Neural cell (in vitro differentiated cells): ENCODE measurements at regions not wholly inside any gene's neighbourhood (a gene's known extent, or its start where the extent isn't known, plus 50 kb on each side); places are given as distances from the start of the nearest gene placed in this dataset.

ENCODE experiments used
- H2AFZ ChIP-seq: fragments of 200-600, 300-800 bp; sonication (generic), shearing (Covaris generic); 2 replicates; pipeline ENCODE4 v1.6.0; 2014; ENCODE audit warnings: low read depth, mild to moderate bottlenecking, antibody characterized with exemption, low read length, moderate library complexity
- H3F3A ChIP-seq: fragments of 200-600 bp; shearing (Covaris generic); 2 replicates; pipeline ENCODE4 v1.6.1; 2016; ENCODE audit warnings: mild to moderate bottlenecking, moderate library complexity, mixed read lengths, antibody characterized with exemption, low read length; ENCODE audit not compliant: insufficient read depth, poor library complexity, severe bottlenecking
- H3K27ac ChIP-seq: fragments of 200-600, 300-800 bp; sonication (generic), shearing (Covaris generic); 2 replicates; pipeline ENCODE4 v1.5.1; 2014; ENCODE audit warnings: mild to moderate bottlenecking, low read length, moderate library complexity
- H3K27me3 ChIP-seq: fragments of 300-800, 200-600 bp; sonication (generic), shearing (Covaris generic); 2 replicates; pipeline ENCODE4 v1.6.0; 2014; ENCODE audit warnings: mild to moderate bottlenecking, low read depth, low read length, moderate library complexity; ENCODE audit not compliant: insufficient read depth
- H3K36me3 ChIP-seq: fragments of 300-800, 200-600 bp; sonication (generic), shearing (Covaris generic); 2 replicates; pipeline ENCODE4 v1.5.1; 2014; ENCODE audit warnings: mild to moderate bottlenecking, antibody characterized with exemption, low read length, moderate library complexity; ENCODE audit not compliant: insufficient read depth
- H3K4me2 ChIP-seq: fragments of 300-800, 200-600 bp; sonication (generic), shearing (Covaris generic); 2 replicates; pipeline ENCODE4 v1.6.0; 2014; ENCODE audit warnings: mild to moderate bottlenecking, low read length
- H3K4me3 ChIP-seq: fragments of 300-800, 200-600 bp; sonication (generic), shearing (Covaris generic); 2 replicates; pipeline ENCODE4 v1.5.1; 2014; ENCODE audit warnings: mild to moderate bottlenecking, low read length, moderate library complexity
- H3K79me2 ChIP-seq: fragments of 200-600 bp; shearing (Covaris generic); replicated peaks from 2 replicates; pipeline ENCODE4 v1.6.0; 2014; ENCODE audit warnings: mild to moderate bottlenecking, low read length, moderate library complexity; ENCODE audit not compliant: insufficient read depth
- H3K9ac ChIP-seq: fragments of 300-800, 200-600 bp; sonication (generic), shearing (Covaris generic); 2 replicates; pipeline ENCODE4 v1.6.1; 2016; ENCODE audit warnings: mild to moderate bottlenecking, low read length, mixed read lengths
- H3K9me2 ChIP-seq: fragments of 200-600 bp; shearing (Covaris generic); 2 replicates; pipeline ENCODE4 v1.6.1; 2016; ENCODE audit warnings: mild to moderate bottlenecking, low read length, mixed read lengths; ENCODE audit not compliant: insufficient read depth
- H3K9me3 ChIP-seq: fragments of 200-600, 300-800 bp; sonication (generic), shearing (Covaris generic); 2 replicates; pipeline ENCODE4 v1.6.1; 2016; ENCODE audit warnings: mild to moderate bottlenecking, mixed run types, low read length, moderate library complexity, mixed read lengths
- H4K20me1 ChIP-seq: fragments of 200-600 bp; shearing (Covaris generic); 2 replicates; pipeline ENCODE4 v1.6.1; 2016; ENCODE audit warnings: mild to moderate bottlenecking, mixed run types; ENCODE audit not compliant: insufficient read depth
- EP300 ChIP-seq: fragments of 450-650 bp; conservative IDR thresholded peaks from 2 replicates; pipeline ENCODE4 v1.6.1; 2014; ENCODE audit warnings: antibody characterized with exemption, mild to moderate bottlenecking, moderate library complexity; ENCODE audit not compliant: poor library complexity, severe bottlenecking
- EZH2 ChIP-seq: fragments of 200-600, 300-800 bp; shearing (Covaris generic), sonication (generic); IDR thresholded peaks from 2 replicates; pipeline ENCODE4 v1.6.1; 2014; ENCODE audit warnings: antibody characterized with exemption, low read length, borderline replicate concordance, mild to moderate bottlenecking; ENCODE audit not compliant: insufficient read depth, poor library complexity, severe bottlenecking
- MXI1 ChIP-seq: fragments of 450-650 bp; conservative IDR thresholded peaks from 2 replicates; pipeline ENCODE4 v1.6.1; 2014; ENCODE audit warnings: antibody characterized with exemption, mild to moderate bottlenecking; ENCODE audit not compliant: poor library complexity, severe bottlenecking
- POLR2AphosphoS5 ChIP-seq: IDR thresholded peaks from 2 replicates; pipeline ENCODE4 v1.6.1; 2012
- RAD21 ChIP-seq: fragments of 450-650 bp; conservative IDR thresholded peaks from 2 replicates; pipeline ENCODE4 v1.6.1; 2014; ENCODE audit warnings: antibody characterized with exemption, mild to moderate bottlenecking, moderate library complexity
- REST ChIP-seq: IDR thresholded peaks from 2 replicates; pipeline ENCODE4 v1.6.1; 2012; ENCODE audit warnings: borderline replicate concordance
- SMC3 ChIP-seq: fragments of 450-650 bp; conservative IDR thresholded peaks from 2 replicates; pipeline ENCODE4 v1.6.1; 2014; ENCODE audit warnings: antibody characterized with exemption, mild to moderate bottlenecking, moderate library complexity; ENCODE audit not compliant: poor library complexity
- TAF1 ChIP-seq: IDR thresholded peaks from 2 replicates; pipeline ENCODE4 v1.6.1; 2012; ENCODE audit warnings: low read depth
- TF ChIP-seq, protein P1 (sequence below): fragments of 450-650 bp; IDR thresholded peaks from 2 replicates; pipeline ENCODE4 v1.5.1; 2014; ENCODE audit warnings: antibody characterized with exemption, mild to moderate bottlenecking, moderate library complexity; ENCODE audit not compliant: poor library complexity, severe bottlenecking

DNA sequence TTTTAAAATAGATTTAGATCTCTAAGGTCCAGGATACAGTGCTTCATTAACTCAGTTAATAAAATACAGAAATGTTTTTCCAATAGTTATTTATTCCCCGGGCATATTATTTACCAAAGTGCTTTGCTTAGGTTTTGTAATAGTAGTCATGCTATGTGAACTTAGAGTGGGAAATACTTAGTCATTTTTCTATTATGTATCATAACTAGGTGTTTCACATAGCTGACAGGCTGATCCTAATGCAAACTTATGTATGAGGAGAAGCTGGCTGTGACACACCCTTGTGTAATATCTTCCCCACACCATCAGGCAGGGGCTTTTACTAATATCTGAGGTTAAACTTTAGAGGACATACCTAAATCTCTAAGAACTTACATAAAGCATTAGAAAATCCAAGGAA, 277.7 kb upstream of the RIMS1 start:
- H3K9ac ChIP-seq, result no peak overlapping the region
- no peaks in the 10 kb centered on the region for H3K36me3 ChIP-seq
- no peak overlapping the region for H2AFZ ChIP-seq
- H3K79me2 ChIP-seq, result no peaks in the 10 kb centered on the region
- H3K9me3 ChIP-seq, result no peaks in the 10 kb centered on the region
- H3K27ac ChIP-seq, result no peak overlapping the region
- H3F3A ChIP-seq, result no peaks in the 10 kb centered on the region
- no peaks in the 10 kb centered on the region for H4K20me1 ChIP-seq
- no peaks in the 10 kb centered on the region for H3K9me2 ChIP-seq
- H3K4me3 ChIP-seq, result no peak overlapping the region
- H3K4me2 ChIP-seq, result no peak overlapping the region
- TF ChIP-seq EP300 (no peak), MXI1 (no peak)
- no peaks in the 10 kb centered on the region for H3K27me3 ChIP-seq

DNA sequence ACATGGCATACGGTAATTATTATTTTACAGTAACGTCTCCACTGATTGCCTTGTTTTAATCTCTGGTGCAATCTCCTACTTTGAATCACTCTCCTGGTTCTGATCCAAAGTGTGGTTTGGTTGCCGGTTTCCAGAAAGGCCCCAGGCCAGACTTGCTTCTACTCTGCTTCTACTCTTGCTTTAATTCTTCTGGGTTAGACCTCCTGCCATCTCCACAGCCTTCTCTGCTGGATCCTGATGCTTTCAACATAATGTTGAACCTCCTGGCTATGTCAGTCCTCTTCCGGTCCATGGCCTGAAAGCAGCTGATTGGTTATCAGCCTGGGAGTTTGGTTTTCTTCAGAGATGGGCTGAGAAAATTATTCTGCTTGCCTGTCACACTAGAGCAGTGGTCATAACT, 266.5 kb upstream of the RIMS1 start:
- Histone ChIP-seq H3F3A (no peaks in the 10 kb centered on the region), H3K4me3 (no peak overlapping the region), H3K79me2 (no peaks in the 10 kb centered on the region), H2AFZ (no peak overlapping the region), H3K9me3 (no peaks in the 10 kb centered on the region), H3K4me2 (no peak overlapping the region), H3K27ac (no peak overlapping the region), H3K9me2 (no peaks in the 10 kb centered on the region), H3K9ac (no peak overlapping the region), H3K36me3 (no peaks in the 10 kb centered on the region), H4K20me1 (no peaks in the 10 kb centered on the region), H3K27me3 (no peaks in the 10 kb centered on the region)
- no peak for TF ChIP-seq MXI1
- TF ChIP-seq REST, result no peak
- no peak for TF ChIP-seq EZH2
- TF ChIP-seq TAF1, result no peak
- TF ChIP-seq, protein P1, sequence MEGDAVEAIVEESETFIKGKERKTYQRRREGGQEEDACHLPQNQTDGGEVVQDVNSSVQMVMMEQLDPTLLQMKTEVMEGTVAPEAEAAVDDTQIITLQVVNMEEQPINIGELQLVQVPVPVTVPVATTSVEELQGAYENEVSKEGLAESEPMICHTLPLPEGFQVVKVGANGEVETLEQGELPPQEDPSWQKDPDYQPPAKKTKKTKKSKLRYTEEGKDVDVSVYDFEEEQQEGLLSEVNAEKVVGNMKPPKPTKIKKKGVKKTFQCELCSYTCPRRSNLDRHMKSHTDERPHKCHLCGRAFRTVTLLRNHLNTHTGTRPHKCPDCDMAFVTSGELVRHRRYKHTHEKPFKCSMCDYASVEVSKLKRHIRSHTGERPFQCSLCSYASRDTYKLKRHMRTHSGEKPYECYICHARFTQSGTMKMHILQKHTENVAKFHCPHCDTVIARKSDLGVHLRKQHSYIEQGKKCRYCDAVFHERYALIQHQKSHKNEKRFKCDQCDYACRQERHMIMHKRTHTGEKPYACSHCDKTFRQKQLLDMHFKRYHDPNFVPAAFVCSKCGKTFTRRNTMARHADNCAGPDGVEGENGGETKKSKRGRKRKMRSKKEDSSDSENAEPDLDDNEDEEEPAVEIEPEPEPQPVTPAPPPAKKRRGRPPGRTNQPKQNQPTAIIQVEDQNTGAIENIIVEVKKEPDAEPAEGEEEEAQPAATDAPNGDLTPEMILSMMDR, result no peak
- no peak for TF ChIP-seq RAD21
- TF ChIP-seq POLR2AphosphoS5, result no peak
- no peak for TF ChIP-seq EP300
- no peak for TF ChIP-seq SMC3
